Activated B cell treated with CpG ODN at 0.5 μM for 24 hours (primary cell): ENCODE measurements at regions not wholly inside any gene's neighbourhood (a gene's known extent, or its start where the extent isn't known, plus 50 kb on each side); places are given as distances from the start of the nearest gene placed in this dataset.
"Not testable (repeated sequence)": the region's sequence is repeated elsewhere in the genome, so short reads cannot be mapped to it uniquely, and the experiment has no call there.

Experiments
- ATAC-seq: fragments of 200-7000 bp; cut with Tn5 transposase; one replicate; pipeline ENCODE4 v1.10.0; 2021; ENCODE audit warnings: low read depth, mild to moderate bottlenecking, moderate library complexity
- CTCF ChIA-PET: fragments of 350-600 bp; sonication (Branson Sonifier 250); formaldehyde crosslinking; loops from one replicate; lab custom pipeline; 2021; ENCODE audit warnings: antibody characterized with exemption; lab: Charles Lee
- POLR2A ChIA-PET: fragments of 350-600 bp; sonication (Branson Sonifier 250); formaldehyde crosslinking; loops from one replicate; lab custom pipeline; 2021; ENCODE audit warnings: antibody characterized with exemption; lab: Charles Lee
- DNase-seq: peaks from one replicate; pipeline ENCODE4 v3.0.0; 2022
- H3K27ac Mint-ChIP-seq: one replicate; pipeline ENCODE4 v1.8.0; 2020; ENCODE audit warnings: mixed read lengths
- H3K27me3 Mint-ChIP-seq: one replicate; pipeline ENCODE4 v1.8.0; 2021; ENCODE audit warnings: mixed read lengths
- H3K36me3 Mint-ChIP-seq: one replicate; pipeline ENCODE4 v1.8.0; 2021; ENCODE audit warnings: low read depth, mixed read lengths
- H3K4me1 Mint-ChIP-seq: one replicate; pipeline ENCODE4 v1.8.0; 2021; ENCODE audit warnings: mixed read lengths
- H3K4me3 Mint-ChIP-seq: one replicate; pipeline ENCODE4 v1.8.0; 2020; ENCODE audit warnings: mild to moderate bottlenecking, mixed read lengths
- H3K9me3 Mint-ChIP-seq: one replicate; pipeline ENCODE4 v1.8.0; 2020; ENCODE audit warnings: mixed read lengths
- intact Hi-C: fragments of 100-400 bp; cut with micrococcal nuclease; formaldehyde crosslinking; loops from one replicate; pipeline ENCODE4 v1.15.1; 2024
- TF ChIP-seq, protein P1 (sequence below): fragments of 200-600 bp; IDR thresholded peaks from one replicate; pipeline ENCODE4 v1.8.0; 2022; ENCODE audit warnings: antibody characterized with exemption, mild to moderate bottlenecking

DNA sequence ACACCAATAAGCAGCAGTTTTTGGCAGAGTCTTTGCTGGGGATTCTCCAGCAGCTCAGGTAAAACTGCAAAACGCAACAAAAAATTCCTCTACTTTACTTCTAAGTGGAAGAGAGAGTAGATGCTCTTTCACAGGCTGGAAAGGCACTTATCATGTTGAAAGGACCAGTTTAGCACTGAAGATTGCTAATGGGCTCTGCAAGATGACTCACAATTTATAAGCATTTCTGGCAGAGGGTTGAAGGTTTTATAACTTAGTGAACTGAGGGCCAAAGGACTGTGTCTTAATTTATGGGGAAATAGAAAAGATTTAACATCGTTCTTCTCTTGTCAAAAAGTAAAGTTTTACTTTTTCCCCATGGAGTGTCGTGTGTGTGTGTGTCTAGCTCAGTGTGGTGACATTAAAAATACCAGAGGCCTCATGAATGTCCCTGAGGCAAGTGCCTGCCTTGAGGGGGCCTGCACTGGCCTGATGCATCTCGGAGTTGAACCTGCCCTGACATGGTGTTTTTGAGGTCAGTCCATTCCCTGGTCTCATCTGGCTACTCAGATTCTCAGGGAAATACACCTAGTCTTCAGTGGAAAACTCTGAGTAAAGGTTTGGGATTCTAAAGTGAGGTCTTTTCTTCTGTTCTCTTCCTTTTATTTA, 1092.0 kb downstream of the NAALADL2 start:
- DNase-seq (no peak), ATAC-seq (no peak)
- H3K27ac Mint-ChIP-seq = no peak overlapping the region
- CTCF ChIA-PET = no interaction called here
- H3K36me3 Mint-ChIP-seq = no peaks in the 10 kb centered on the region
- H3K9me3 Mint-ChIP-seq = peaks cover 6% of the 10 kb centered on the region
- POLR2A ChIA-PET = no interaction called here
- intact Hi-C loops = no loop called here
- TF ChIP-seq, protein P1, sequence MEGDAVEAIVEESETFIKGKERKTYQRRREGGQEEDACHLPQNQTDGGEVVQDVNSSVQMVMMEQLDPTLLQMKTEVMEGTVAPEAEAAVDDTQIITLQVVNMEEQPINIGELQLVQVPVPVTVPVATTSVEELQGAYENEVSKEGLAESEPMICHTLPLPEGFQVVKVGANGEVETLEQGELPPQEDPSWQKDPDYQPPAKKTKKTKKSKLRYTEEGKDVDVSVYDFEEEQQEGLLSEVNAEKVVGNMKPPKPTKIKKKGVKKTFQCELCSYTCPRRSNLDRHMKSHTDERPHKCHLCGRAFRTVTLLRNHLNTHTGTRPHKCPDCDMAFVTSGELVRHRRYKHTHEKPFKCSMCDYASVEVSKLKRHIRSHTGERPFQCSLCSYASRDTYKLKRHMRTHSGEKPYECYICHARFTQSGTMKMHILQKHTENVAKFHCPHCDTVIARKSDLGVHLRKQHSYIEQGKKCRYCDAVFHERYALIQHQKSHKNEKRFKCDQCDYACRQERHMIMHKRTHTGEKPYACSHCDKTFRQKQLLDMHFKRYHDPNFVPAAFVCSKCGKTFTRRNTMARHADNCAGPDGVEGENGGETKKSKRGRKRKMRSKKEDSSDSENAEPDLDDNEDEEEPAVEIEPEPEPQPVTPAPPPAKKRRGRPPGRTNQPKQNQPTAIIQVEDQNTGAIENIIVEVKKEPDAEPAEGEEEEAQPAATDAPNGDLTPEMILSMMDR = no peak
- no peaks in the 10 kb centered on the region for H3K4me1 Mint-ChIP-seq
- no peaks in the 10 kb centered on the region for H3K27me3 Mint-ChIP-seq
- H3K4me3 Mint-ChIP-seq = no peak overlapping the region

DNA sequence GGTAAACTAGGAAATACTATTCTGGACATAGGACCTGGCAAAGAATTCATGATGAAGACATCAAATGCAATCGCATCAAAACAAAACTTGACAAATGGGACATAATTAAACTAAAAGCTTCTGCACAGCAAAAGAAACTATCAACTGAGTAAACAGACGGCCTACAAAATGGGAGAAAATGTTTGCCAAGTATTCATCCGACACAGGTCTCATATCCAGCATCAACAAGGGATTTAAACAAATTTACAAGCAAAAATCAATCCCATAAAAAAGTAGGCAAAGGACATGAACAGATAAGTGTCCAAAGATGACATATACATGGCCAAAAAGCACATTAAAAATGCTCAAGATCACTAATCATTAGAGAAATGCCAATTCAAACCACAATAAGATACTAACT, 1088.9 kb downstream of the NAALADL2 start:
- POLR2A ChIA-PET = no interaction called here
- no peaks in the 10 kb centered on the region for H3K27me3 Mint-ChIP-seq
- CTCF ChIA-PET = no interaction called here
- intact Hi-C loops = no loop called here
- no peak for ATAC-seq
- H3K36me3 Mint-ChIP-seq = no peaks in the 10 kb centered on the region
- H3K4me3 Mint-ChIP-seq = no peak overlapping the region
- no peak for DNase-seq
- TF ChIP-seq, protein P1 = no peak
- no peak overlapping the region for H3K27ac Mint-ChIP-seq
- H3K9me3 Mint-ChIP-seq = peaks cover 4% of the 10 kb centered on the region
- H3K4me1 Mint-ChIP-seq = no peaks in the 10 kb centered on the region

DNA sequence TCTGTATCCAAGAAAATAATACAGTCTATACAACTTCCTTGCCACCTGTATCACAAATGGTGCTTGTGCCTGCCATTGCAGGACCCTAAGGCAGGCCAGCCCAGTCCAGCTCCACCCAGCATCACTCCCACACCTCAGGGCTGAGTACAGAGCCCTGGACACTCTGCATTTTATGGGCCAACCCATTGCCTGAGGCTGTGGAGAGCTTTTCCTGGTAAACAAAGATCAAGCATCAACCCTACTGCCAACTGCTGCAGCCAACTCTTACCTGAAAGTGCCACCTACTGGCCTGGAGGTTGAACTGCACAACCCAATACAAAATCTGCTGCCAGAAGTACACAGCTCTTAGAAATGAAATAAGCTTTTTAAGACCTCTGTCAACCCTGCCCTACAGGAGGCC, 1082.2 kb downstream of the NAALADL2 start:
- H3K27ac Mint-ChIP-seq = no peak overlapping the region
- H3K9me3 Mint-ChIP-seq = peaks cover 7% of the 10 kb centered on the region
- ChIA-PET POLR2A (no interaction called here), CTCF (no interaction called here)
- H3K4me1 Mint-ChIP-seq = no peaks in the 10 kb centered on the region
- no peaks in the 10 kb centered on the region for H3K36me3 Mint-ChIP-seq
- ATAC-seq (no peak), DNase-seq (no peak)
- no peak overlapping the region for H3K4me3 Mint-ChIP-seq
- TF ChIP-seq, protein P1 = no peak
- H3K27me3 Mint-ChIP-seq = no peaks in the 10 kb centered on the region
- intact Hi-C loops = no loop called here

DNA sequence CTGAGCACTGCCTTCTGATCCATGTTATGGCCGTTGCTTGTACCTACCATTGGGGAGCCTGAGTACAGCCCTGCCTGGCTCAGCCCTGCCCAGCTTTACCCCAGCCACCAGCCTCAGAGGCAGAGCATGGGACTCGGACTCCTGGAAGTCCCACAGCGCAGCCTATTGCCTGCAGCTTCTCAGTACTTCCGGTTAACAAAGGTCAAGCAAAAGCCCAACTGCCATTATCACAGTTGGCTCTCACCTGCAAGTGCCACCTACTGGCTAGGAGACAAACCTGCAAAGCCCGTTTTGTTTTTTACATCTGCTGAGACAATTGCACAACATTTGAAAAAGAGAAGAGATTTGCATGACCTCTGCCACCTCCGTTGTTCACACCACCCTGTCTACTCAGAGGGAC, 1081.7 kb downstream of the NAALADL2 start:
- Mint-ChIP-seq H3K27me3 (no peaks in the 10 kb centered on the region), H3K4me3 (no peak overlapping the region), H3K4me1 (no peaks in the 10 kb centered on the region), H3K9me3 (peaks cover 10% of the 10 kb centered on the region), H3K27ac (no peak overlapping the region), H3K36me3 (no peaks in the 10 kb centered on the region)
- CTCF ChIA-PET = no interaction called here
- ATAC-seq (no peak), DNase-seq (no peak)
- POLR2A ChIA-PET = no interaction called here
- TF ChIP-seq, protein P1 = no peak
- intact Hi-C loops = no loop called here

GRCh38 chr3:175940243-175940642, 1081.1 kb downstream of the NAALADL2 start:
- no peaks in the 10 kb centered on the region for H3K36me3 Mint-ChIP-seq
- intact Hi-C loops = no loop called here
- peaks cover 10% of the 10 kb centered on the region for H3K9me3 Mint-ChIP-seq
- TF ChIP-seq, protein P1 = no peak
- no peaks in the 10 kb centered on the region for H3K27me3 Mint-ChIP-seq
- H3K4me1 Mint-ChIP-seq = no peaks in the 10 kb centered on the region
- CTCF ChIA-PET = no interaction called here
- no peak overlapping the region for H3K27ac Mint-ChIP-seq
- DNase-seq = no peak
- ATAC-seq = no peak
- POLR2A ChIA-PET = no interaction called here
- H3K4me3 Mint-ChIP-seq = no peak overlapping the region

- DNase-seq, POLR2A ChIA-PET: not testable (repeated sequence)
Observed at GRCh38 chr3:175937367-175937766, 1078.2 kb downstream of the NAALADL2 start.

More at GRCh38 chr3:175937367-175937766, 1078.2 kb downstream of the NAALADL2 start:
- H3K4me1 Mint-ChIP-seq, H3K27me3 Mint-ChIP-seq, H3K36me3 Mint-ChIP-seq, intact Hi-C loops, H3K9me3 Mint-ChIP-seq, H3K4me3 Mint-ChIP-seq, H3K27ac Mint-ChIP-seq, ATAC-seq, CTCF ChIA-PET: not testable (repeated sequence)
